PFSK-1 (cell line): ENCODE measurements at regions not wholly inside any gene's neighbourhood (a gene's known extent, or its start where the extent isn't known, plus 50 kb on each side); places are given as distances from the start of the nearest gene placed in this dataset.

Experiments
- FOXP2 ChIP-seq: optimal IDR thresholded peaks from 2 replicates; pipeline ENCODE3; 2011; ENCODE audit warnings: borderline replicate concordance, control low read depth, inconsistent platforms; ENCODE audit not compliant: insufficient read depth; ENCODE audit errors: extremely low read length, extremely low read depth
- POLR2AphosphoS5 ChIP-seq: IDR thresholded peaks from 2 replicates; pipeline ENCODE4 v1.6.1; 2012; ENCODE audit warnings: low read depth, mild to moderate bottlenecking, control low read depth, low read length, moderate library complexity
- TAF1 ChIP-seq: IDR thresholded peaks from 2 replicates; pipeline ENCODE4 v1.6.1; 2012; ENCODE audit warnings: low read length, control low read depth, borderline replicate concordance; ENCODE audit not compliant: insufficient read depth
- TF ChIP-seq, protein P1 (sequence below), 2 experiments: IDR thresholded peaks; 2 replicates each; pipeline versions ENCODE4 v1.6.1 to v1.8.0; 2011 to 2012; ENCODE audit warnings: low read depth in 2 of 2, low read length in 2 of 2, control low read depth in 1 of 2, inconsistent platforms in 1 of 2, mild to moderate bottlenecking in 1 of 2, moderate library complexity in 1 of 2; ENCODE audit not compliant: insufficient read depth in 1 of 2

GRCh38 chr20:36101192-36101591 is 53.3 kb upstream of the EPB41L1 start:
- TF ChIP-seq POLR2AphosphoS5 = no peak
- TF ChIP-seq, protein P1, sequence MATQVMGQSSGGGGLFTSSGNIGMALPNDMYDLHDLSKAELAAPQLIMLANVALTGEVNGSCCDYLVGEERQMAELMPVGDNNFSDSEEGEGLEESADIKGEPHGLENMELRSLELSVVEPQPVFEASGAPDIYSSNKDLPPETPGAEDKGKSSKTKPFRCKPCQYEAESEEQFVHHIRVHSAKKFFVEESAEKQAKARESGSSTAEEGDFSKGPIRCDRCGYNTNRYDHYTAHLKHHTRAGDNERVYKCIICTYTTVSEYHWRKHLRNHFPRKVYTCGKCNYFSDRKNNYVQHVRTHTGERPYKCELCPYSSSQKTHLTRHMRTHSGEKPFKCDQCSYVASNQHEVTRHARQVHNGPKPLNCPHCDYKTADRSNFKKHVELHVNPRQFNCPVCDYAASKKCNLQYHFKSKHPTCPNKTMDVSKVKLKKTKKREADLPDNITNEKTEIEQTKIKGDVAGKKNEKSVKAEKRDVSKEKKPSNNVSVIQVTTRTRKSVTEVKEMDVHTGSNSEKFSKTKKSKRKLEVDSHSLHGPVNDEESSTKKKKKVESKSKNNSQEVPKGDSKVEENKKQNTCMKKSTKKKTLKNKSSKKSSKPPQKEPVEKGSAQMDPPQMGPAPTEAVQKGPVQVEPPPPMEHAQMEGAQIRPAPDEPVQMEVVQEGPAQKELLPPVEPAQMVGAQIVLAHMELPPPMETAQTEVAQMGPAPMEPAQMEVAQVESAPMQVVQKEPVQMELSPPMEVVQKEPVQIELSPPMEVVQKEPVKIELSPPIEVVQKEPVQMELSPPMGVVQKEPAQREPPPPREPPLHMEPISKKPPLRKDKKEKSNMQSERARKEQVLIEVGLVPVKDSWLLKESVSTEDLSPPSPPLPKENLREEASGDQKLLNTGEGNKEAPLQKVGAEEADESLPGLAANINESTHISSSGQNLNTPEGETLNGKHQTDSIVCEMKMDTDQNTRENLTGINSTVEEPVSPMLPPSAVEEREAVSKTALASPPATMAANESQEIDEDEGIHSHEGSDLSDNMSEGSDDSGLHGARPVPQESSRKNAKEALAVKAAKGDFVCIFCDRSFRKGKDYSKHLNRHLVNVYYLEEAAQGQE (IDR thresholded peaks at IDR 0.05; ENCODE audit: insufficient read depth in 1 of 2, low read depth in 2 of 2, low read length in 2 of 2) = no peak
- no peak for TF ChIP-seq TAF1
- no peak for TF ChIP-seq FOXP2
